Neuron (in vitro differentiated cells): ENCODE measurements at regions not wholly inside any gene's neighbourhood (a gene's known extent, or its start where the extent isn't known, plus 50 kb on each side); places are given as distances from the start of the nearest gene placed in this dataset.
"Not testable (repeated sequence)": the region's sequence is repeated elsewhere in the genome, so short reads cannot be mapped to it uniquely, and the experiment has no call there.

Experiments used
- H2AFZ ChIP-seq: one replicate; pipeline ENCODE4 v1.6.1; 2013; ENCODE audit warnings: low read depth, mild to moderate bottlenecking, inconsistent platforms, low read length, moderate library complexity
- H3K27me3 ChIP-seq: one replicate; pipeline ENCODE4 v1.6.1; 2013; ENCODE audit warnings: low read length; ENCODE audit not compliant: insufficient read depth
- H3K36me3 ChIP-seq: one replicate; pipeline ENCODE4 v1.6.1; 2013; ENCODE audit warnings: low read length; ENCODE audit not compliant: insufficient read depth
- H3K4me1 ChIP-seq: one replicate; pipeline ENCODE4 v1.6.1; 2013; ENCODE audit warnings: low read length; ENCODE audit not compliant: insufficient read depth
- H3K4me3 ChIP-seq: 2 replicates; pipeline ENCODE4 v1.5.1; 2013; ENCODE audit warnings: mild to moderate bottlenecking, low read length, moderate library complexity
- H3K9me3 ChIP-seq: one replicate; pipeline ENCODE4 v1.6.1; 2013; ENCODE audit warnings: low read length

DNA sequence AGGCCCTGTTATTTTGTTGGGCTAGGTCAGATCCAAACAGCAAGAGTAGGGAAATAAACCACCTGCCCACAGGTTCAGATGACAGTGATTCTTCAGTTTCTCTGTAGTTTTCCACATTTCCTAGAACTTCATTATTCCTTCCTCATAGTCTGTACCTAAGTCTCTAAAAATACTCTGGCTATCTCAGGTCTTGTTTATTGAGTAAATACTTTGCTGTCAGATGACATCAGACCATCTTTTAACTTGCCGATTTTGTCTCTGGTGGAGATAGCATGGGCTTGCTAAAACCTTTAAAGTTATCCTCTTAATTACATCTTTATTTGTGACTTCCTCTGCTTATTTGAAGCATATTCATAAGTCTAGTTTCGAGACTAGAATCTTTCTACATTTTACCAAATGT, 155.1 kb upstream of the METTL14 start:
- H2AFZ ChIP-seq, H3K4me3 ChIP-seq, H3K27me3 ChIP-seq, H3K36me3 ChIP-seq, H3K4me1 ChIP-seq, H3K9me3 ChIP-seq: not testable (repeated sequence)

DNA sequence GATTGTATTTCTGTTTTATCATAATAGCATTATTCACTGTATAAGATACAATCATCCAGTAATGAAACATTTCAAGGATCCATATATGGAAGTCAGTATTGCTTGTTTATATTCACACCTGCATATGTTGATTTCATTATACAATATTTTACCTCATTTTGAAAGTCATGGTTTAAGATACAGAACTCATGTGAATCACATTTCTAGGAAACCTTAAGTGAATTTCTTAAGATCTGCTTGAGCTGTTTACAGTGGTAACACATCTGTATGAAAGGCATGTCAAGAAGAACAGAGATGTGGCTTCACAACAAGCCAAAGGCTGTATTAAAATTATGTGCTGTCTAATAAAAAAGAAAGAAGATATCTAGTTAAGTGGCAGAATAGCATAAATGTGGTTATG, 153.2 kb upstream of the METTL14 start:
- H3K27me3 ChIP-seq, H3K4me3 ChIP-seq, H3K9me3 ChIP-seq, H3K36me3 ChIP-seq, H2AFZ ChIP-seq, H3K4me1 ChIP-seq: not testable (repeated sequence)

DNA sequence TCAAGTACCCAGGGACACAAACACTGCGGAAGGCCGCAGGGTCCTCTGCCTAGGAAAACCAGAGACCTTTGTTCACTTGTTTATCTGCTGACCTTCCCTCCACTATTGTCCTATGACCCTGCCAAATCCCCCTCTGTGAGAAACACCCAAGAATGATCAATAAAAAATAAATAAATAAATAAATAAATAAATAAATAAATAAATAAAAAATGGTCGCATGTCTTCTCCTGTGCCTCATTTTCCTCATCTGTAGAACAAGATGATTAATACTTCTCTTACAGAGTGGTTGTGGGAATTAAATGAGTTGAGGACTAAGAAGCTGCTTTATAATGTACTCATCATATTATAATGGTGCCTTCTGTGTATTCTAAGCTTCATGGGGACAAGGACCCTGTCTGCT, 149.4 kb upstream of the METTL14 start:
- H3K4me1 ChIP-seq, H3K4me3 ChIP-seq, H3K9me3 ChIP-seq, H3K36me3 ChIP-seq, H3K27me3 ChIP-seq, H2AFZ ChIP-seq: not testable (repeated sequence)

DNA sequence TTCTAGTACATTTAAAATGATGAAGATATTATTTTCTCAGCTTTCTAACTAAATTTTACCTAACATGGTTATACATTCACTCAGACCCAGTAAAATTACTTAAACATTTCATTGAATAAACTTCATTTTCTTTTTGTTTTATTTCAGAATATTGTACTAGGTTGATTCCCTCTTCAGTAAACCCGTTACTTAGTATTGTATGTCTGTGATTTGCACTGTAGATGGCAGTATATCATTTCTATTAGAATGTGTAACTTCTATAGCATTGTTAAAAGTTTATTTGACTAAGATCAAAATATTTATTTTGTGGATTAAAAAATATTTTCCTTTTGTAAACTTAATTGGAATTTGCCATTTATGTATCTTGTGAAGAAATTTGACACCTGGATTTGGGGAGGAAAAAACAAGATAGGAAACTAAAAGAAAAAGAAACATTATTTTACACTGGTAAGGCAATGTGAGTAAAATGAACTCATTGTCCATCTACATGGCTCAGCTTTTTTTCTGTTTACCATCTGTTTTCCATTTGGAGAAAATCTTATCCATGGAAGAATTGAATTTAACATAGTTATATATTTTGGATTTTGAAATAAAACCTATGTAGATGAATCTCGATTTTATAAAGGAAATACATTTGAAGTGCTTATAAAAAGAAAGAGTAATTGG, 145.6 kb upstream of the METTL14 start:
- not testable (repeated sequence) for H3K36me3 ChIP-seq, H3K27me3 ChIP-seq, H3K4me3 ChIP-seq, H3K4me1 ChIP-seq, H2AFZ ChIP-seq, H3K9me3 ChIP-seq

DNA sequence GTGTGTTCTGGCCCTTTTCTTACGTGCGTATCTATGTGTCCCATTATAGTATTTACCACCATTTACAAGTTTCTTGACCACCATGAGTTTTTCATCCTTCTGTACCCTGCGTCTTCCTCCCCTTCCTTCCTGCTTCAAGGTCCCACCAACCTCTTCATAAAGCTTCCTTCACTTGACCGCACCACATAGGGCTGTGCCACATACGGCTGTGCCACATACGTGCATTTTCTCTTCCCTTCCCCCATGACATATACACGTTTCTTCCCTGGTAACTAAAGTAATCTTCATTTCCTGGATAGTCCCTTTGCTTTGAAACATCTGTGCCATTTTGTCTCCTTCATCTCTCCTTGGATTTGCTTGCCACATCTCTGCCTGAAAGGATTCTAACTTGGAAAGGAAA, 128.6 kb upstream of the METTL14 start:
- H2AFZ ChIP-seq, H3K27me3 ChIP-seq, H3K36me3 ChIP-seq, H3K9me3 ChIP-seq, H3K4me3 ChIP-seq, H3K4me1 ChIP-seq: not testable (repeated sequence)

DNA sequence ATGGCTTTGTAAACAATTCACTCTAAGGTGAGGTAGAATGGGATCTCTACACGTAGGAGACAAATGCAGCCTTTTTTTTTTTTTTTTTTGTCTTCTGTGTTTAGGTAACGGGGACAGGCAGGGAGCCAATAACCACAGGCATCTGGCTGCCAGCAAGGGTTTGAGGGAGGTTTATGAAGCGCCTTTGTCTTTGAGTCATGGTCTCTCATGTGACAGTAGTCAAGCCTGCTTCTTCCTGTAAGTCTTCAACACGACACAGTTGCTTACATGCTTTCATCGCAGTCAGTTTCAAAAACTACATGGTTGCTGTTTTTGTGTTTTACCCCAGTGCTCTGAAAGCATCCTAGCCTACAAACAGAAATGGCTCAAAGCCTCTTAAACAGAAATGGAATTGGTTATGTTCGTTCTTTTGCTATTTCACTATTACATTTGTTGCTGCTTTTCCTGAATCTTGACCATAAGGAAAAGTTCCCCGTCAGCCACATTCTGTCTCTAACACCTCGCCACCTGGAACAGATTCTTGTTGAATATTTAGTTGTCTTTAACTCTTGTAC, 127.8 kb upstream of the METTL14 start:
- Histone ChIP-seq H3K9me3 (no peaks in the 10 kb centered on the region), H3K36me3 (no peaks in the 10 kb centered on the region), H2AFZ (no peak overlapping the region), H3K4me3 (no peak overlapping the region), H3K4me1 (no peaks in the 10 kb centered on the region), H3K27me3 (no peaks in the 10 kb centered on the region)

DNA sequence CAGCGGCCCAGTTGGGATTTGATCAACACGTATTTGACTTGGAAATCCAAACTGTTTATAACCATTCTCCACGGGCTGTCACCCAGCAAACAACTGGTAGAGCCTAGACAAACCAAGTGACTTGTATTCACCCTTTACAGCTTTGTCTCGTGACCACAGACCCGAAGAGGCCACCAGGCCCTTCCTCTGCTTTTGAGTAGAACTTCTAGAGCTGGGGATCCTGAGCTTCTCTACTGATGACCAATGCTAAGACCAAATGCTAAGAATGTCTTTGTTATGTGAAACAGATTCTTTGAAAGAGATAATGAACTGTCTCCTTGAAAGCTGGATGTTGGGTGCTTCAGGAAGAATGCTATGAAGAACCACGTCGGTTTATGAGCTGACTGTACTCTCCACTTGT, 127.0 kb upstream of the METTL14 start:
- H3K4me1 ChIP-seq, H3K27me3 ChIP-seq, H3K36me3 ChIP-seq, H3K4me3 ChIP-seq, H3K9me3 ChIP-seq, H2AFZ ChIP-seq: not testable (repeated sequence)

DNA sequence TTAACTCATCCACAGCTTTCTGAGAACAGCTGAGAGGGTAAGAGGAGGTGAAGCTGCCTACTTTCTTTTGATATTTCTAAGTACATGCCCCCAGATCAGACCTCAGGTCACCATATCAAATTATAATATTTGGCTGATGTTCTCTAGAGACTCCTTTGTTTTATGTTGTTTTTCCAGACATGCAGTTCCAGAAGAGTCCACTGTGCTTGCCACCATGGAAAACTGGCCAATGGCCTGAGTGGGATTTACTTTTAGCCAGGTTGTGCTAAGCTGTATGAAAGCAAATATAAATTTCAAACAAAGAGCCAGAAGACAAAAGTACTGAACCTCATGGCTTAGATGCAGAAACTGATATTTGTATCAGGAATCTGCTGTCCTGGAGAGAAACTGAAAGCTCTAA, 123.6 kb upstream of the METTL14 start:
- H3K9me3 ChIP-seq: not testable (repeated sequence)

DNA sequence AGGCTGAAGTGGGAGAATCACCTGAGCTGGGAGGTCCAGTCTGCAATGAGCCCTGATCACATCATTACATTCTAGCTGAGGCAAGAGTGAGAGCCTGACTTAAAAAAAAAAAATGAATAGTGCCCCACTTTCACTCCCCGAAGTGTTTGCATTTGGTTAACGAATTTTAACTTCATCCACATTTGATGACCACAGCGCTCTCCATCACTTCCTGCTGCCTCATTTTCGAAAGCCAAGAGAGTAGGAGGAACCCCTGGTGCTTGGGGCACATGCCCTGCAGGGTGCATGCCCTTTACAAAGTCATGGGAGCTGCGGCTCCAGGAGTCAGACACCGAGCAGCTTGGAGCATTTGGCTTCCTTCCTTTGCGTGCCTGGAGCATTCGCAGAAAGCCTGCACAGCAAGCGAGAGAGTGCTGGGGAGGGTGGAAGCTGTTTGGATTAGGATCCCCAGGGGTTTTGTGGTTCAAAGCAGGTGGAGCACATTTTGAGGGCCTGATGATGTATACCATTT, 119.1 kb upstream of the METTL14 start:
- H3K36me3 ChIP-seq, H2AFZ ChIP-seq, H3K4me1 ChIP-seq, H3K9me3 ChIP-seq, H3K27me3 ChIP-seq, H3K4me3 ChIP-seq: not testable (repeated sequence)

More for the DNA sequence above, 123.6 kb upstream of the METTL14 start:
- H3K27me3 ChIP-seq, H2AFZ ChIP-seq, H3K36me3 ChIP-seq, H3K4me1 ChIP-seq, H3K4me3 ChIP-seq: not testable (repeated sequence)

DNA sequence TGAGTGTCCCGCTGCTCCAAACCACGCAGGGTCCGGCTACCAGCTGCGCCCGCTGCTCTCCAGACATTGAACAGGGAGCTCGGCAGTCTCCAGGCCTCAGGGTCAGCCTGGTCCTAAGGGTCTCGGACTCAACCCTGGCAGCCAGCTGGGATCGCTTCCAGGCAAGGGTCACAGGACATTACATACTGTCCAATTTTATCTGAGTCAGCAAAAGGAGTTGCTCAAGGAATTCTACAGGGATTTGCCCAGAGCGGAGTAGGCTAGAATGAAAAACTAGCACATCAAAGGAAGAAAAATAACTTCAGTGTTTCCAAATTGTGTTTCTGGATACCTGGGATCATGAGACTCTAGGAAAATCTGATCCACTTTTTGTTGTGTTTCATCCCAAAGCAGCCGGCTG, 112.2 kb upstream of the METTL14 start:
- H3K9me3 ChIP-seq, H3K36me3 ChIP-seq, H2AFZ ChIP-seq, H3K4me1 ChIP-seq, H3K27me3 ChIP-seq, H3K4me3 ChIP-seq: not testable (repeated sequence)

- H3K36me3 ChIP-seq, H2AFZ ChIP-seq, H3K4me3 ChIP-seq, H3K4me1 ChIP-seq, H3K27me3 ChIP-seq, H3K9me3 ChIP-seq: not testable (repeated sequence)
Observed at GRCh38 chr4:118574251-118574913, 110.8 kb upstream of the METTL14 start.

DNA sequence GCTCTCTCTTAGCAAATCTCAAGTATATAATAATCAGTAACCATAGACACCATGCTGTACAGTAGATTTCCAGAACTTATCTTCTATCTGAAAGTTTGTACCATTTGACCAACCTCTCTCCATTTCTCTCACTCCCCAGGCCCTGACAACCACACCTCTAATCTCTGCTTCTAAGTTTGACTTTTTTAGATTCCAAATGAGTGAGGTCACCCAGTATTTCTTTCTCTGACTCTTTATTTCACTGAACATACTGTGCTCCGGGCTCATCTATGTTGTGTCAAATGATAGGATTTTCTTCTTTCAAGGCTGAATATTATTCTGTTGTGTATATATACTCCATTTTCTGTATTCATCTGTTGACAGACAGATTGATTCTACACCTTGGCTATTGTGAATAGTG, 110.1 kb upstream of the METTL14 start:
- not testable (repeated sequence) for H3K9me3 ChIP-seq, H2AFZ ChIP-seq, H3K4me1 ChIP-seq, H3K36me3 ChIP-seq, H3K4me3 ChIP-seq, H3K27me3 ChIP-seq

DNA sequence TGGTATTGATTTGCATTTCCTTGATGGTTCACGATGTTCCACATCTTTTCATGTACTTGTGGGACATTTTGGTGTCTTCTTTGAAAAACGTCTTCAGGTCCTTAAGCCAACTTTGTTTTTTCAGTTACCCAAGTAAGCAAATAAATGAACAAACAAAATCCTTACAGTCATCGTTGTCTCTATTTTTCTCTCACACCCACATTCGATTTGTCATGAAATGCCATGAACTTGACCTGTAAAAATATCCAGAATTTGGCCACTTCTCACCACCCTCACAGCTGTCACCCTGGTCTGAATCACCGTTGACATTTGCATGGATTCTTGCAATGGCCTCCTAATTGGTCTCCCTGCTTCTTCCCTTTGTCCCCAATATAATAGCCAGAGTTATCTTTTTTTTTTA, 109.5 kb upstream of the METTL14 start:
- H3K9me3 ChIP-seq, H3K36me3 ChIP-seq, H2AFZ ChIP-seq, H3K4me3 ChIP-seq, H3K4me1 ChIP-seq, H3K27me3 ChIP-seq: not testable (repeated sequence)

GRCh38 chr4:118576709-118577219, 108.4 kb upstream of the METTL14 start:
- H3K9me3 ChIP-seq, H2AFZ ChIP-seq: not testable (repeated sequence)

More at GRCh38 chr4:118576709-118577219, 108.4 kb upstream of the METTL14 start:
- not testable (repeated sequence) for H3K36me3 ChIP-seq, H3K4me3 ChIP-seq, H3K4me1 ChIP-seq, H3K27me3 ChIP-seq
